Naive thymus-derived CD4-positive, alpha-beta T cell (primary cell): ENCODE measurements at regions not wholly inside any gene's neighbourhood (a gene's known extent, or its start where the extent isn't known, plus 50 kb on each side); places are given as distances from the start of the nearest gene placed in this dataset.
A peak's percentile ranks its signal among the peaks of the same experiment; 100 is the strongest.

Experiments
- ATAC-seq: fragments of 150-1000 bp; cut with Tn5 transposase; 2 replicates; pipeline ENCODE4 v1.10.0; 2021; ENCODE audit warnings: mild to moderate bottlenecking, moderate library complexity
- CTCF ChIA-PET: fragments of 350-600 bp; sonication (Branson Sonifier 250); formaldehyde crosslinking; loops from one replicate; lab custom pipeline; 2021; ENCODE audit warnings: antibody characterized with exemption; lab: Charles Lee
- POLR2A ChIA-PET: fragments of 350-600 bp; sonication (Branson Sonifier 250); formaldehyde crosslinking; loops from one replicate; lab custom pipeline; 2021; ENCODE audit warnings: antibody characterized with exemption, inconsistent platforms; lab: Charles Lee
- DNase-seq, 9 donors: peaks; one replicate each; pipeline versions ENCODE4 v3.0.0 to v3.0.0-alpha.2; 2020 to 2022; ENCODE audit warnings: mixed read lengths in 1 of 9
- H3K27ac ChIP-seq: one replicate; pipeline ENCODE4 v1.7.0; 2013; ENCODE audit warnings: mild to moderate bottlenecking, low read depth, low read length, moderate library complexity
- H3K27me3 ChIP-seq, 2 donors: one replicate each; pipeline ENCODE4 v1.7.0; 2013; ENCODE audit warnings: low read length in 2 of 2, mild to moderate bottlenecking in 2 of 2, moderate library complexity in 2 of 2; ENCODE audit not compliant: control insufficient read depth in 2 of 2, insufficient read depth in 2 of 2
- H3K36me3 ChIP-seq, 3 experiments: 1 replicate in 2 of 3; 2 replicates in 1 of 3; pipeline ENCODE4 v1.7.0; 2013; ENCODE audit warnings: low read length in 3 of 3, mild to moderate bottlenecking in 3 of 3, moderate library complexity in 1 of 3; ENCODE audit not compliant: insufficient read depth in 3 of 3, control insufficient read depth in 2 of 3
- H3K4me1 ChIP-seq, 2 donors: one replicate each; pipeline ENCODE4 v1.7.0; 2013; ENCODE audit warnings: low read length in 2 of 2, mild to moderate bottlenecking in 2 of 2, moderate library complexity in 1 of 2; ENCODE audit not compliant: control insufficient read depth in 2 of 2, insufficient read depth in 2 of 2
- H3K4me3 ChIP-seq: 2 replicates; pipeline ENCODE4 v1.7.0; 2013; ENCODE audit warnings: mild to moderate bottlenecking, low read length
- H3K9me3 ChIP-seq, 3 experiments: 1 replicate in 2 of 3; 2 replicates in 1 of 3; pipeline ENCODE4 v1.7.0; 2013; ENCODE audit warnings: low read length in 3 of 3; ENCODE audit not compliant: control insufficient read depth in 2 of 3
- H3K27ac Mint-ChIP-seq, 9 donors: one replicate each; pipeline ENCODE4 v1.8.0; 2020 to 2022; ENCODE audit warnings: mixed read lengths in 9 of 9, mild to moderate bottlenecking in 8 of 9, moderate library complexity in 5 of 9, inconsistent platforms in 2 of 9
- H3K27me3 Mint-ChIP-seq, 5 donors: one replicate each; pipeline ENCODE4 v1.8.0; 2021 to 2022; ENCODE audit warnings: mixed read lengths in 5 of 5, mild to moderate bottlenecking in 1 of 5
- H3K36me3 Mint-ChIP-seq, 5 donors: one replicate each; pipeline ENCODE4 v1.8.0; 2020 to 2022; ENCODE audit warnings: mixed read lengths in 5 of 5, mild to moderate bottlenecking in 3 of 5, inconsistent platforms in 1 of 5
- H3K4me1 Mint-ChIP-seq, 7 donors: one replicate each; pipeline ENCODE4 v1.8.0; 2020 to 2022; ENCODE audit warnings: mixed read lengths in 7 of 7, mild to moderate bottlenecking in 3 of 7, inconsistent platforms in 1 of 7
- H3K4me3 Mint-ChIP-seq, 10 donors: one replicate each; pipeline ENCODE4 v1.8.0; 2020 to 2022; ENCODE audit warnings: mild to moderate bottlenecking in 10 of 10, mixed read lengths in 10 of 10, moderate library complexity in 6 of 10, inconsistent platforms in 2 of 10
- H3K9me3 Mint-ChIP-seq, 11 donors: one replicate each; pipeline ENCODE4 v1.8.0; 2020 to 2022; ENCODE audit warnings: mixed read lengths in 11 of 11, mild to moderate bottlenecking in 4 of 11, inconsistent platforms in 1 of 11, moderate library complexity in 1 of 11
- intact Hi-C, 2 donors: fragments of 100-400 bp; cut with micrococcal nuclease; formaldehyde crosslinking; loops; one replicate each; pipeline ENCODE4 v1.15.1; 2023

DNA sequence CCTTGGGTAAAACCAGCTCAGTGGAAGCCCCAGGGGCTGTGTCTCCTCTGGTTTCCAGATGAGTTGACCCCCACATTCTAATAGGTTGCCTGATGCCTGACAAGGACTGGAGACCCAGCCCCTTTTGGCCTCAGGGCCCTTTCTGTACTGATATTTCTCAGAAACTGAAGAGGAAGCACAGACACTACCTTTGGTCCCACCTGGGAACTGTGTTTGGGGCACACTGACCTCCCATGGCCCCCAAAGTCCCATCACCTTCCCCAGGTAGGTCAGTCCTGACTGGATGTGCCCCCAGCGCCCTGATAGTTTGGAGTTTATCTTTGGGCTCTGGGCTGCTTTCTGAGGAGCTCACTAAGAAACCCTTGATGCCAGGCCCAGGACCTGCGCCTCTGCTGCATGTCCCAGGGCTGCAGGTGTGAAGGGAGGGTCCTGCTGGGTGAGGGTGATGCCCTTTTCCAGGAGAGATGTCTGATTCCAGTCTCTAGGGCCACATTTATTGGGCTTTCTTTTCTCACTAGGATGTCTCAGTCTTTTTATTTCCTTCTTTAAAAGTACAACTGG is 106.7 kb downstream of the GGTLC2 start:
- no peak overlapping the region for H3K4me3 Mint-ChIP-seq
- H3K36me3 ChIP-seq = no peaks in the 10 kb centered on the region
- H3K4me1 Mint-ChIP-seq = peaks cover 4 to 41% (median 30%) of the 10 kb centered on the region in 7 donors
- no peaks in the 10 kb centered on the region for H3K27me3 ChIP-seq
- H3K9me3 Mint-ChIP-seq = no peaks in the 10 kb centered on the region
- no peak for ATAC-seq
- H3K36me3 Mint-ChIP-seq = no peaks in the 10 kb centered on the region
- H3K9me3 ChIP-seq = no peaks in the 10 kb centered on the region
- peaks cover 11 to 49% of the 10 kb centered on the region in 2 donors for H3K4me1 ChIP-seq
- no peak for DNase-seq
- intact Hi-C loops = loop anchor here in 1 of 2 donors (5.0 kb wide), 1 partner anchor 191 kb away; no protein-coding TSS in a partner anchor
- H3K27ac Mint-ChIP-seq = peak overlapping the region in 3 of 9 donors; percentile 28 to 45 (median 34)
- H3K4me3 ChIP-seq = no peak overlapping the region
- H3K27me3 Mint-ChIP-seq = peaks cover 0 to 3% (median 0%) of the 10 kb centered on the region in 5 donors
- ChIA-PET CTCF (interaction anchor here (0.6 to 9.5 kb wide), 5 partner anchors 30 to 382 kb away, joined by 3 to 148 read pairs (median 3); no protein-coding TSS in a partner anchor), POLR2A (interaction anchor here (3.5 kb wide), 1 partner anchor 65 kb away, joined by 28 read pairs; no protein-coding TSS in a partner anchor)
- H3K27ac ChIP-seq = no peak overlapping the region

DNA sequence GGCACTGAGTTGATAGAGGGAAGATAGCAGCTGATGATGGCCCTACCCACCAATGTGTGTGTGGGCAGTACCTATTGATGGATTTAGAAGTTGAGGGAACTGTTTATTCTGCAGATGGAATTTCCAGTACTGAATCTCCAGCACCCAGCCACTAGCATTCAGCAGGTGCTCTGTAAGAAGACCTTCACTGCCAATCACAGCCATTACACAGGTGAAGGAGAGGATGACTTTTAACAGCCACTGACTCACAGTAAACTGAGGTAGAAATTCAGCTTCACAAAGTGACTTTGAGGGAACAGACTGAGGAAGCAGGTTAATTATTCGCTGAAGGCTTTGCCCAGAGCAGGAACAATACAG is 107.8 kb downstream of the GGTLC2 start:
- ChIA-PET CTCF (interaction anchor here (0.6 to 9.5 kb wide), 8 partner anchors 8 to 207 kb away, joined by 3 to 148 read pairs (median 13); no protein-coding TSS in a partner anchor), POLR2A (interaction anchor here (1.1 to 3.5 kb wide), 2 partner anchors 40 to 64 kb away, joined by 3 to 28 read pairs; no protein-coding TSS in a partner anchor)
- Histone ChIP-seq H3K36me3 (no peaks in the 10 kb centered on the region), H3K4me3 (no peak overlapping the region), H3K4me1 (peaks cover 11 to 55% of the 10 kb centered on the region in 2 donors), H3K27me3 (no peaks in the 10 kb centered on the region), H3K27ac (no peak overlapping the region), H3K9me3 (no peaks in the 10 kb centered on the region)
- Mint-ChIP-seq H3K4me1 (peaks cover 4 to 52% (median 40%) of the 10 kb centered on the region in 7 donors), H3K27ac (peak overlapping the region in 5 of 9 donors; percentile 11 to 90 (median 64)), H3K27me3 (peaks cover 0 to 3% (median 0%) of the 10 kb centered on the region in 5 donors), H3K9me3 (no peaks in the 10 kb centered on the region), H3K36me3 (no peaks in the 10 kb centered on the region), H3K4me3 (no peak overlapping the region)
- ATAC-seq (no peak), DNase-seq (no peak)
- intact Hi-C loops = loop anchor here in 1 of 2 donors (2.0 to 5.0 kb wide), 2 partner anchors 37 to 190 kb away; no protein-coding TSS in a partner anchor

DNA sequence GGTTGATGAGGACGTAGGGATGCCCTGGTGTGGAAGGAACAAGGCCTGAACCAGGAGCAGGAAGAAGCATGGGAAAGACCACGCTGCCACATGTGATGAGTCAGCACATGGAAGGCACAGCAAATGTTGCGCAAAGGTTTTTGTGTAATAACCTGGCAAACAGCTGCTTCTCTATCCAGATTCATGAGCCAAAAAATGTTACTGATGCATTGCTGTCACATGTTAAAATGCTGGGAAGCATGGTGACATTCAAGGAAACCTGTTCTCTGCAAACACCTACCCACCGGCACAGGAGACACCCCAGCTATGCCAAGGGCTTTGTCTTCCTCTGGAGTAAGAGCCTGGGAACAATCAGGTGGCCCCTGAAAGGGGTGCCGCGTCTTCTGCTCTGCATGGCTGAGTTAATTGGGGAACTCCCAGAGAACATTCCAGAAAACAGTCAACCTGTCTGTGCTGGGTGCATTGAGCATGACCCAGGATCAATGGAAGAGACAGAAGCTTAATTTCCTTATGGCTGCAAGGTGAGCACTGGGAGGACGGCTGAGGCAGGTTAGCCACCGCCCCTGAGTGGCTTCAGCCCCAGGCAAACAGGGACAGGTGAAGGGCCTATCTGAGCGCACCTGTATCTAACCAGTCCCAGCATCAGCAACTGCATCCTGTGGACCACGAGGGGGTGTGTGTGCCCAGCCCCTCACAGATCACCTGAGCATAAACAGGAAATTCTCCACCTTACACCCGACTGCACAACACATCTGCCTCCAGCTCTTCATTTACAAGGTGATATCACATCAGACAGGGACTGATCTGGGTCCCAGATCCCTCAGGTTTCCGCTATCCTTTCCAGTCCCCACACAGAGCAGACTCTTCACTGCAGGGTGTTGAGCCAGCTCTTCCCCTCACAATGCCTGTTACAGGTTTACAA is 108.4 kb downstream of the GGTLC2 start:
- no peaks in the 10 kb centered on the region for H3K9me3 ChIP-seq
- Mint-ChIP-seq H3K4me3 (peak overlapping the region in 9 of 10 donors; percentile 57 to 72 (median 68)), H3K9me3 (no peaks in the 10 kb centered on the region), H3K4me1 (peaks cover 4 to 55% (median 44%) of the 10 kb centered on the region in 7 donors), H3K27me3 (peaks cover 0 to 3% (median 0%) of the 10 kb centered on the region in 5 donors), H3K27ac (peak overlapping the region in 8 of 9 donors; percentile 88 to 96 (median 95)), H3K36me3 (no peaks in the 10 kb centered on the region)
- no peaks in the 10 kb centered on the region for H3K36me3 ChIP-seq
- H3K4me1 ChIP-seq = peaks cover 11 to 52% of the 10 kb centered on the region in 2 donors
- H3K27ac ChIP-seq = peak overlapping the region; percentile 57
- intact Hi-C loops = loop anchor here (1.0 to 5.0 kb wide), 7 partner anchors 36 to 203 kb away; no protein-coding TSS in a partner anchor
- POLR2A ChIA-PET = interaction anchor here (0.7 to 3.5 kb wide), 6 partner anchors 10 to 213 kb away, joined by 3 to 28 read pairs (median 4); no protein-coding TSS in a partner anchor
- peak overlapping the region; percentile 29 for H3K4me3 ChIP-seq
- CTCF ChIA-PET = interaction anchor here (0.5 to 9.5 kb wide), 35 partner anchors 8 to 375 kb away, joined by 3 to 148 read pairs (median 4); no protein-coding TSS in a partner anchor
- H3K27me3 ChIP-seq = no peaks in the 10 kb centered on the region
- ATAC-seq (peak; percentile 81), DNase-seq (peak in 7 of 9 donors; percentile 32 to 65 (median 61))

DNA sequence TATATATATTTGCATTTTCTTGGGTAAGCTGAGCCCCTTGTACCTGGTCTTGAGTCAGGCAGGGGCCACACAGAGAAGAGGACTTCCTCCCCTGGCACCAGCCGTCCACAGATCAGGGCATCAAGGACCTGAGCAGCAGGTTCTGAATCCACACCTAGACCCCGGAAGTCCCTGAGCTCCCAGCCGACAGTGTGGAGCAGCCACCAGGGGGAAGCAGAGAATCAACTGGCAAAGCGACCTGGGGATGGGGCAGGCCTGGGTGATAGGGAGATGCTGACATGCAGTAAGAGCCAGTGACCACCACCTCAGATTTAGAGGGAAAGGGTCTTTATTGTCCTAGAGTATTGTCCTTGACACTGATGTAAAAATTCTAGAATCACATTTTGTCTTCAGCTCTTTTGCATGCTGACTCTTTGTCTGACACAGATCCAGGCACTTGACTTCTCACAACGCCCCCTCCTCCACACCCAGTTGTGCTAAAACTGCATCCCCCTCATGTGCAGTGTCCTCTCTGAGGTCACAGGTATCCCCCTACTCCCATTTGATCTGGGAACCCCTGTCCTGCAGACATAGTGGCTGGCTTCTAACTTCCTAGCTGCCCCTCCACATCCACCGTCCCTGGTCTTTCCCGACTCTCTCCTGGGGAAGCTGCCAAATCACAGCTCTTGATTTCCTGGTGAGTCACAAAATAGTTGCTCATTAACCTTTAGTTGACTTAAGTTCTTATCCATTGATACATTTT is 109.3 kb downstream of the GGTLC2 start:
- H3K4me3 Mint-ChIP-seq = peak overlapping the region in 8 of 10 donors; percentile 57 to 72 (median 68)
- peak overlapping the region; percentile 29 for H3K4me3 ChIP-seq
- H3K36me3 ChIP-seq = no peaks in the 10 kb centered on the region
- CTCF ChIA-PET = interaction anchor here (0.6 to 9.5 kb wide), 37 partner anchors 8 to 374 kb away, joined by 3 to 148 read pairs (median 4); no protein-coding TSS in a partner anchor
- H3K36me3 Mint-ChIP-seq = no peaks in the 10 kb centered on the region
- ATAC-seq (peak; percentile 92), DNase-seq (peak; percentile 52 to 78 (median 74))
- intact Hi-C loops = loop anchor here (1.0 to 5.0 kb wide), 7 partner anchors 35 to 203 kb away; no protein-coding TSS in a partner anchor
- no peaks in the 10 kb centered on the region for H3K9me3 Mint-ChIP-seq
- H3K4me1 ChIP-seq = peaks cover 11 to 57% of the 10 kb centered on the region in 2 donors
- no peaks in the 10 kb centered on the region for H3K9me3 ChIP-seq
- no peaks in the 10 kb centered on the region for H3K27me3 ChIP-seq
- peaks cover 0 to 3% (median 0%) of the 10 kb centered on the region in 5 donors for H3K27me3 Mint-ChIP-seq
- H3K27ac Mint-ChIP-seq = peak overlapping the region in 8 of 9 donors; percentile 88 to 96 (median 95)
- peak overlapping the region; percentile 57 for H3K27ac ChIP-seq
- POLR2A ChIA-PET = interaction anchor here (0.7 to 3.5 kb wide), 8 partner anchors 11 to 213 kb away, joined by 3 to 28 read pairs (median 3); no protein-coding TSS in a partner anchor
- peaks cover 4 to 48% (median 44%) of the 10 kb centered on the region in 7 donors for H3K4me1 Mint-ChIP-seq

DNA sequence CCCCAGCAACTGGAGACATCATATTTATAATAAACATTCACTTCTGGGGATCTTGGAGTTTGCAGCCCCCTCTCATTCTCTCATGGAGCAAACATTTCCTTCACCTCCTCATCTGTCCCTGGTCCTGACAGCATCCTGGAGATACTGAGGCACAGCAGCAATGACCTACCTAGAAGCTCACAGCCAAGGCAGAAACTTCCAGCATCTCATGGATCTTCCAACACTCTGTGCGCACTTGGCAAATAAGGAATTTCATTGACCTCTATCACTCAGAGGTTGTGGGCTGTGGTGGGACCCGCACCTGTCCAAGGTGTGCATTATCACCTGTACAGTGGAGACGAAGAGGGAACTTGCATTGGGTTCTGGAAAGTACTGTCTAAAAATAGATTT is 109.8 kb downstream of the GGTLC2 start:
- no peak overlapping the region for H3K27ac ChIP-seq
- Mint-ChIP-seq H3K27ac (peak overlapping the region in 6 of 9 donors; percentile 10 to 96 (median 89)), H3K9me3 (no peaks in the 10 kb centered on the region), H3K36me3 (no peaks in the 10 kb centered on the region), H3K4me3 (no peak overlapping the region), H3K27me3 (peaks cover 0 to 3% (median 0%) of the 10 kb centered on the region in 5 donors), H3K4me1 (peaks cover 4 to 48% (median 44%) of the 10 kb centered on the region in 7 donors)
- H3K4me3 ChIP-seq = no peak overlapping the region
- no peak for DNase-seq
- ChIA-PET CTCF (interaction anchor here (0.9 to 9.5 kb wide), 22 partner anchors 9 to 205 kb away, joined by 3 to 148 read pairs (median 6); no protein-coding TSS in a partner anchor), POLR2A (interaction anchor here (0.5 to 3.5 kb wide), 4 partner anchors 56 to 129 kb away, joined by 3 to 28 read pairs (median 3); no protein-coding TSS in a partner anchor)
- ATAC-seq = no peak
- H3K9me3 ChIP-seq = no peaks in the 10 kb centered on the region
- H3K27me3 ChIP-seq = no peaks in the 10 kb centered on the region
- intact Hi-C loops = loop anchor here in 1 of 2 donors (5.0 kb wide), 1 partner anchor 188 kb away; no protein-coding TSS in a partner anchor
- peaks cover 11 to 57% of the 10 kb centered on the region in 2 donors for H3K4me1 ChIP-seq
- no peaks in the 10 kb centered on the region for H3K36me3 ChIP-seq
